Loucy (cell line): ENCODE measurements at regions not wholly inside any gene's neighbourhood (a gene's known extent, or its start where the extent isn't known, plus 50 kb on each side); places are given as distances from the start of the nearest gene placed in this dataset.

Experiments
- CTCF ChIP-seq: fragments of 200-600 bp; sonication (generic); conservative IDR thresholded peaks from 2 replicates; pipeline ENCODE4 v1.5.1; 2014; ENCODE audit warnings: mild to moderate bottlenecking, antibody characterized with exemption, low read length
- EZH2phosphoT487 ChIP-seq: fragments of 200-600 bp; IDR thresholded peaks from 2 replicates; pipeline ENCODE4 v1.6.1; 2018; ENCODE audit warnings: antibody characterized with exemption, mild to moderate bottlenecking, moderate library complexity, borderline replicate concordance

- TF ChIP-seq CTCF (no peak), EZH2phosphoT487 (no peak)
These were observed 130.6 kb downstream of the RPRM start for GRCh38 chr2:153347818-153348495.
